ENCODE measurements at regions not wholly inside any gene's neighbourhood (a gene's known extent, or its start where the extent isn't known, plus 50 kb on each side); places are given as distances from the start of the nearest gene placed in this dataset.

DNA sequence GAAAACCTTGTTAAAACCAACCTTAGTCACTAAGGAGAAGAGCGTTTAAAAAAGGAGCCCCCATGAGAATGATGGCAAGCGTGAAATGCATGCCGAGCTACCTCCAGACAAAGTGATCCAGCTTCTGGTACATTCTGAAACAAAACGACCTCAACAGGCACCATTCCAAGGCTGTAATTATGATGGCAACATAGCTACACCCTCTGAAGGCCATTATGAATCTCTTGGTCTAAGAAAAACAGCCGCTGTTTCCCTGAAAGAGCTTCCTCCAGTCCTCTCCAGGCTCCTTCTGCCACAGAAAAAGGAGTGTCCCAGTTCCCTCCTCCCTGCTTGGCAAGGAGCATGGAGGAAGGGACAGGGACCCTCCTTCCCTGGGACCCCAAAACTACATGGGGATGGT is 50.0 kb upstream of the ABLIM1 start:
- no peak for TF ChIP-seq CTCF (IDR thresholded peaks at IDR 0.05; ENCODE audit: insufficient read depth, low read depth, low read length, missing control alignments)
- no peak for DNase-seq (ENCODE audit: low read depth)
- H3K4me3 ChIP-seq (ENCODE audit: low read depth, low read length): no peak overlapping the region

- DNase-seq (ENCODE audit: low read depth): no peak
- H3K4me3 ChIP-seq (ENCODE audit: low read depth, low read length): no peak overlapping the region
- TF ChIP-seq CTCF (IDR thresholded peaks at IDR 0.05; ENCODE audit: insufficient read depth, low read depth, low read length, missing control alignments): no peak
These were observed 50.8 kb upstream of the ABLIM1 start for GRCh38 chr10:114708717-114709335.

DNA sequence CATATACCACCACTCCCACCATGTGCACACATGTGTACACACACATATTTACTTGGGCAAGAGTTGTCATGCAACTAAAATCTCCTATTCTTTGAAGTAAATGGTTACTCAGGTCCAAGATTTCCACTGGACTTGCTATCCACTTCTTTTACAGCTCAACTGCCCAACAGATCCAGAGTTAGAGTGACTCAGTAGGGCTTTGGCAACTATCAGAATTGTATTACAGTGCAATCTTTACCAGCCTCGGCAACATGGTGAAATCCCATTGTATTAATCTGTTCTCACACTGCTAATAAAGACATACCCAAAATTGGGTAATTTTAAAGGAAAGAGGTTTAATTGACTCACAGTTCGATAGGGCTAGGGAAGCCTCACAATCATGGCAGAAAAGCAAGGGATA is 51.9 kb upstream of the ABLIM1 start:
- no peak overlapping the region for H3K4me3 ChIP-seq (ENCODE audit: low read depth, low read length)
- DNase-seq (ENCODE audit: low read depth): no peak
- no peak for TF ChIP-seq CTCF (IDR thresholded peaks at IDR 0.05; ENCODE audit: insufficient read depth, low read depth, low read length, missing control alignments)

DNA sequence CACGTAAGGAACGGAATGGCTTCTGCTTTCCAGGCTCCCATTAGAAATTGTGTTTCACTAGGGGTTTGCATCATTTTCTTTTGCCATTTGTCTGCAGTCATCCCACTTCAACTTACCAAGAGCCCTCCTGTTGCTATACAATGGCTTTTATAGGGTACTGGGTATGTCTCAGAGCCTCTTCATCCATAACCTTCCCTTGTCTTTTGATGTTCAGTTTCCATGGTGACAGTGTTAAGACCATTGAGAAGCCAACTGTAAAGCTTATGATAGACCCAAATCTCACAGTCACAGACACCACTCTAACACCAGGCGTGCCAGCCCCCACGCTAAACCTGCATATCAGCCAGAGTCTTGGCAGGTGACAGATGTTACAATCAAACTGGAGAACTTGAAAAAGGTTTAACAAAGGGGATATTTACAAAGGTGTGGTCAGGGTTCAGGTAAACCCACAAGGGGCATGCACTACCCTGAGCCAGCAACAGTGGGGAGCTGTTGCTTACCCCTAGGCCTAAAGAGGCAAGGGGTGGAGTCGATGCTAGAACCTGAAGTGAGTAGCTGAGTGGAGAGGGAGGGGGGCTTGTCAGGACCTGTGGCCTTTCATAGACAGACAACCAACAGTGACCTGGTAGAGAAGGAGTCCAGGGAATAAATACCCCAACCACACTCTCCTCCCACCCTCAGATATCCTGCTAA is 53.2 kb upstream of the ABLIM1 start:
- H3K4me3 ChIP-seq (ENCODE audit: low read depth, low read length): no peak overlapping the region
- TF ChIP-seq CTCF (IDR thresholded peaks at IDR 0.05; ENCODE audit: insufficient read depth, low read depth, low read length, missing control alignments): no peak
- DNase-seq (ENCODE audit: low read depth): no peak

GRCh38 chr10:114711869-114712250 is 53.8 kb upstream of the ABLIM1 start:
- DNase-seq (ENCODE audit: low read depth): no peak

DNA sequence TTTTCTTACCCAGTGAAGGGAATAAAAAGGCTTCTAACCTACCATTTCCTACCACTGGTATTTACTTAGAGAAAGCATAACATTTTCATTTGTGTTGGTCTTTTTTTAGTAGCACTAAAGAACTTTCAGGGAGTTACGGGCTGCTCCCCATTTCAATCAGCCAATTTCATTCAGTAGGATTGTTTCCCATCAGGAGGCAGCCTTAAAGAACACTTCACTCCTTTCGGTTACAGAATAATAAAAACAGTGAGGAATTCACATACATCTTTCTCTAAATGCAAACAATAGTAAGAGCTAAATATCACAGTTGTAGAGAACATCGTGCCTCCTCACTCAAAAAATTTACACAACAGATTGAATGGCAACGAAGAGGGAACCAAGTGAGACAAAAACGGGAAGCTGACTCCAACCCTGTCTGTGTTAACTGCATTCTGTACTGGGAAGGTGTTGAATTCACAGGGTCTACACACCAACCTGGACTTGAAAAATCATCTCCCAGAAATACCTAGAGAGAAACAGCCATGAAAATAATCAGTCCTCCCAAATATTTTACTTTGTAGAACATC is 55.5 kb upstream of the ABLIM1 start:
- H3K4me3 ChIP-seq (ENCODE audit: low read depth, low read length): no peak overlapping the region
- TF ChIP-seq CTCF (IDR thresholded peaks at IDR 0.05; ENCODE audit: insufficient read depth, low read depth, low read length, missing control alignments): no peak
- DNase-seq (ENCODE audit: low read depth): no peak

More at GRCh38 chr10:114711869-114712250, 53.8 kb upstream of the ABLIM1 start:
- H3K4me3 ChIP-seq (ENCODE audit: low read depth, low read length): no peak overlapping the region
- no peak for TF ChIP-seq CTCF (IDR thresholded peaks at IDR 0.05; ENCODE audit: insufficient read depth, low read depth, low read length, missing control alignments)
